AG04449 (cell line): ENCODE measurements at regions not wholly inside any gene's neighbourhood (a gene's known extent, or its start where the extent isn't known, plus 50 kb on each side); places are given as distances from the start of the nearest gene placed in this dataset.

Experiments used
- CTCF ChIA-PET: fragments of 350-600 bp; formaldehyde crosslinking; extraction: SDS; loops from one replicate; lab custom pipeline; 2021; ENCODE audit warnings: antibody characterized with exemption; lab: Yijun Ruan, JAX
- POLR2A ChIA-PET: fragments of 400-600, 350-600 bp; formaldehyde crosslinking; extraction: SDS; loops from one replicate; lab custom pipeline; 2020; ENCODE audit warnings: antibody characterized with exemption, inconsistent platforms; lab: Yijun Ruan, JAX
- DNase-seq: peaks from one replicate; pipeline ENCODE4 v3.0.0-alpha.2; 2010; ENCODE audit warnings: low read depth, low spot score
- H3K4me3 ChIP-seq: 2 replicates; pipeline ENCODE4 v1.5.1; 2011; ENCODE audit warnings: low read depth, mild to moderate bottlenecking, control low read depth, low read length
- TF ChIP-seq, protein P1 (sequence below): IDR thresholded peaks from one replicate; pipeline ENCODE4 v1.5.1; 2011; ENCODE audit warnings: mild to moderate bottlenecking, moderate library complexity, low read length, control low read depth, inconsistent platforms; ENCODE audit not compliant: insufficient read depth; ENCODE audit errors: missing control alignments

DNA sequence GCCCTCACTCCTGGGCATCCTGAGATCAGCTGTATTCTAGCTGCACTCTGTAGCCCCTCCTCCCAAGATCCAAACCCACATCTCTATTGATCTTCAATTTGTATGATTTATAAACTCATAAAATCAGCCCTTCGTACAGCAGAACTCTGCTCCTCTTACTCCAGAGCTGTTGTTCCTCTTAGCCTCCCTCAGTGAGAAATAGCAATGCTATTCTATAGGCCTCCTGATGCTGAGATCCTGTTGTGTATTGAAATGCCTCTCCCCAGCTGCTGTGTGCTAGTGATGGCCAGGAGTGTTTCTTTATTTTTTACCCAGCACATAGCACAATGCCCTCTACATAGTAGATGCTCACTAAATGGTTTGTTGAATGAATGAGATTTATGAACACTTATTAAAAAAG is 320.5 kb upstream of the ADCY2 start:
- TF ChIP-seq, protein P1, sequence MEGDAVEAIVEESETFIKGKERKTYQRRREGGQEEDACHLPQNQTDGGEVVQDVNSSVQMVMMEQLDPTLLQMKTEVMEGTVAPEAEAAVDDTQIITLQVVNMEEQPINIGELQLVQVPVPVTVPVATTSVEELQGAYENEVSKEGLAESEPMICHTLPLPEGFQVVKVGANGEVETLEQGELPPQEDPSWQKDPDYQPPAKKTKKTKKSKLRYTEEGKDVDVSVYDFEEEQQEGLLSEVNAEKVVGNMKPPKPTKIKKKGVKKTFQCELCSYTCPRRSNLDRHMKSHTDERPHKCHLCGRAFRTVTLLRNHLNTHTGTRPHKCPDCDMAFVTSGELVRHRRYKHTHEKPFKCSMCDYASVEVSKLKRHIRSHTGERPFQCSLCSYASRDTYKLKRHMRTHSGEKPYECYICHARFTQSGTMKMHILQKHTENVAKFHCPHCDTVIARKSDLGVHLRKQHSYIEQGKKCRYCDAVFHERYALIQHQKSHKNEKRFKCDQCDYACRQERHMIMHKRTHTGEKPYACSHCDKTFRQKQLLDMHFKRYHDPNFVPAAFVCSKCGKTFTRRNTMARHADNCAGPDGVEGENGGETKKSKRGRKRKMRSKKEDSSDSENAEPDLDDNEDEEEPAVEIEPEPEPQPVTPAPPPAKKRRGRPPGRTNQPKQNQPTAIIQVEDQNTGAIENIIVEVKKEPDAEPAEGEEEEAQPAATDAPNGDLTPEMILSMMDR, result no peak
- CTCF ChIA-PET, result no interaction called here
- no peak overlapping the region for H3K4me3 ChIP-seq
- no peak for DNase-seq
- POLR2A ChIA-PET, result no interaction called here

DNA sequence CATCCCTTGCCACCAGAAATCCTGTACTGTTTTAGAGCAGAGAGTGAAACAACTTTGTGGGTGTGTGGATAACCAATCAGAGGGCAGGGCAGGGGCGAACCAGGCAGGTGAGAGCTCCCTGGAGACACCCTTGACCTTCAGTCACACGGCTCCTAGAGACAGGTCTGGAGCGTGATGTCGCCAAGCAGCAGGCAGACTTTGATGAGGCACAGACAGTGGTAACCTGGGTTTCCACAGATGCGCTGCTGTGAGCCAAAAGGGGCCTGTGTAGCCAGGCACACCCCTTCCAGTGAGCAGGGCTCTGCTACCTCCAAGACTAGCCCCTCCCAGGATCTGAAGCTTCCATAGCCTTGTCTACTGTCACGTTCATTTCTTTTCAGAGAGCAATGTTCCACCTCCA is 317.8 kb upstream of the ADCY2 start:
- CTCF ChIA-PET, result no interaction called here
- no peak overlapping the region for H3K4me3 ChIP-seq
- POLR2A ChIA-PET, result no interaction called here
- TF ChIP-seq, protein P1, result no peak
- no peak for DNase-seq

DNA sequence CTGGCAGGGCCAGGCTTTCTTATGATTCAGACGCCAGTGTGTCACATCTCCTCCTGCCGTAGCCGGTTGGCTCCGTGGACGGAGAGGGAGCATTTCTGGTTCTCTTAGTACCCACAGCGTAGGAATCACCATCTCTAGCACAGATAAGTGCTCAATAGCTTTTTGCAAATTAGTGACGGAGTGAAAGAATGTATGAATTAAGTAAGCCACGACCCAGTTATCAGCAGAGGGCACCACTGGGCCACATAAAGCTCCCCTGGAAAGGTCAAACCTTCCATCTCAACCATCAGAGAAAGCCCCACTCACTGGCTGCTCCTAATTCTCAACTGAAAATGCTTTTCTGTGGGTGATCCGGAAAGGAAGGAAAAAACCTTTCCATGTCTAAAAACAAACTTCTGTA is 317.0 kb upstream of the ADCY2 start:
- H3K4me3 ChIP-seq, result no peak overlapping the region
- ChIA-PET POLR2A (no interaction called here), CTCF (no interaction called here)
- DNase-seq, result no peak
- TF ChIP-seq, protein P1, result no peak

DNA sequence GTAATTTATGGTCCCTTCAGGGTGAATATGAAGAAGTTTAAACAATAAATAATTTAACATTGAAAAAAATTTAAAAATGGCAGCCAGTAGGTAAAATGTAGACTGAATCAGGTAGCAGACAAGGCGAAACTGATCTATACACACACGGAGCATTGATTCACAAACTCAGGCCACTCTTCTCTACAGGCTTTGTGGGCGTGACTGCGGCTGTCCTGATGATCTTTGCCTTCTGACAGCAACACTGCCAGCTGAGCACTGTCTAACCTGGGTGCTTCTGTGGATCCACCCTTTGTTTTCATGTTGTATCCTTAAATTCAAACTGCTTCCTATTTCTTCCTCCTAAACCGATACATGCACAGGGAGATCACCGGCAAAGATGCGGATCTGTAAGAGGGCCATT is 315.4 kb upstream of the ADCY2 start:
- CTCF ChIA-PET, result no interaction called here

DNA sequence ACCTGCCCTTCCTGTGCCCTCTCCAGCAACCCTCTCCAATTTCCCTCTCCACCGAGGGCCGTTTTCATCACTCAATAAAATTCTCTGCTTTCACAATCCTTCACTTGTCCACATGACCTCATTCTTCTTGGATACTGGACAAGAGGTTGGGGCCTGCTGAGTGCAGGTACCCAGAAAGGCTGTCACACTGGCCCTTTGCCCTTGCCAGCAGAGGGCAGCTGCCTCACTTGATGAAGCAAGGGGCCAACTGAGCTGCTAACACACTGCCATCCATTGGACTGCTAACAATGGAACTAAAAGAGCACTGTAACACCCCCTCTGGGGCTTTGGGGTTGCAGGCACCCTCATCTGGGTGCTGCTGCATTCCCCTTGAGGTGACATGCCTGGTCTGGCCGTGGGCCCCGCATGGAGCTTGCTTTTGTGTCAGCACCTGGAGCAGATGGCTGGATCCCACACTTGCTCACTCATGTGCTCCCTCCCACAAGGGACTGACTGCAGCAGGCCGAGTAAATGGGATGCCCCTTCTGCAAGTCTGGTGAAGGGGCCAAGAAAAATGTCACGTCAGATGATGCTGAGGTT is 308.1 kb upstream of the ADCY2 start:
- POLR2A ChIA-PET, result no interaction called here
- no peak for DNase-seq
- no peak overlapping the region for H3K4me3 ChIP-seq
- CTCF ChIA-PET, result no interaction called here
- TF ChIP-seq, protein P1, result no peak

More for the DNA sequence above, 315.4 kb upstream of the ADCY2 start:
- no peak overlapping the region for H3K4me3 ChIP-seq
- TF ChIP-seq, protein P1, result no peak
- POLR2A ChIA-PET, result no interaction called here
- no peak for DNase-seq

DNA sequence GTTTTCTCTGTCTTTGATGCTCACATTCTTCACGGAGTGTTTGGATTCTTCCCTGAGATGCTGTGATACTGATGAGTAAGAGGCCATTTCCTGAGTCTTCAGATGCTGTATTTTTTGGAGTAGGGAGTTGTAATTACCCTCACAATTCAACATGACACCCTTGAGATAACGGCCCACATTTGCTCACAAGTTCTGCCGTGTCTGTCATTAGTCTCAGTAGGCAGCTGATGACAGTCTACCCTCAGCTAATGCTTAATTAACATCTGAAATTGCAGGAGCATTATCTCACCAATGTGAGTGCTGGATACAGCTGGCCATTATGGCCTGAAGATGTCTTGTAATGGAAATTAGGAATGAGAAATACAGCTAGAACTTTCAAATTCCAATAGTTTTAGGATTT is 307.1 kb upstream of the ADCY2 start:
- TF ChIP-seq, protein P1, result no peak
- H3K4me3 ChIP-seq, result no peak overlapping the region
- ChIA-PET POLR2A (no interaction called here), CTCF (no interaction called here)
- DNase-seq, result no peak
